SU-DHL-6 (cell line): ENCODE measurements at regions not wholly inside any gene's neighbourhood (a gene's known extent, or its start where the extent isn't known, plus 50 kb on each side); places are given as distances from the start of the nearest gene placed in this dataset.

Source experiments
- H2AFZ ChIP-seq: fragments of 200-600 bp; sonication (generic); 2 replicates; pipeline ENCODE4 v1.6.1; 2014; ENCODE audit warnings: low read depth, mild to moderate bottlenecking, moderate library complexity, mixed read lengths, antibody characterized with exemption, low read length; ENCODE audit not compliant: severe bottlenecking
- H3F3A ChIP-seq: fragments of 200-600 bp; shearing (Covaris generic); 2 replicates; pipeline ENCODE4 v1.6.0; 2016; ENCODE audit warnings: antibody characterized with exemption, mild to moderate bottlenecking; ENCODE audit not compliant: insufficient read depth
- H3K27ac ChIP-seq: fragments of 200-600 bp; sonication (generic); 2 replicates; pipeline ENCODE4 v1.5.1; 2016; ENCODE audit warnings: low read depth, mild to moderate bottlenecking, low read length, moderate library complexity, mixed read lengths
- H3K27me3 ChIP-seq: fragments of 200-600 bp; sonication (generic), shearing (Covaris generic); 2 replicates; pipeline ENCODE4 v1.6.0; 2014; ENCODE audit warnings: mild to moderate bottlenecking, low read length
- H3K36me3 ChIP-seq: fragments of 200-600 bp; sonication (generic); 2 replicates; pipeline ENCODE4 v1.6.1; 2014; ENCODE audit warnings: mild to moderate bottlenecking, low read length, mixed read lengths
- H3K4me2 ChIP-seq: fragments of 300-600, 200-600 bp; shearing (Covaris generic), sonication (generic); 2 replicates; pipeline ENCODE4 v1.6.0; 2014; ENCODE audit warnings: low read length, low read depth, mild to moderate bottlenecking; ENCODE audit not compliant: poor library complexity, severe bottlenecking
- H3K4me3 ChIP-seq: fragments of 200-600 bp; sonication (generic); 2 replicates; pipeline ENCODE4 v1.5.1; 2014; ENCODE audit warnings: antibody characterized with exemption, low read length, mild to moderate bottlenecking, mixed read lengths; ENCODE audit not compliant: insufficient read depth, poor library complexity, severe bottlenecking
- H3K79me2 ChIP-seq: fragments of 200-600 bp; sonication (generic); 2 replicates; pipeline ENCODE4 v1.6.1; 2014; ENCODE audit warnings: mild to moderate bottlenecking, low read length, moderate library complexity; ENCODE audit not compliant: insufficient read depth
- H3K9ac ChIP-seq: fragments of 200-600 bp; sonication (generic); 2 replicates; pipeline ENCODE4 v1.7.0; 2014; ENCODE audit warnings: mild to moderate bottlenecking, low read length
- H3K9me2 ChIP-seq: fragments of 200-600 bp; sonication (generic); replicated peaks from 2 replicates; pipeline ENCODE4 v1.6.1; 2014; ENCODE audit warnings: low read length; ENCODE audit not compliant: insufficient read depth
- H3K9me3 ChIP-seq: fragments of 200-600 bp; sonication (generic); 2 replicates; pipeline ENCODE4 v1.6.1; 2014; ENCODE audit warnings: low read length, mixed read lengths; ENCODE audit not compliant: insufficient read depth
- H4K20me1 ChIP-seq: fragments of 200-600 bp; sonication (generic); 2 replicates; pipeline ENCODE4 v1.6.1; 2014; ENCODE audit warnings: low read depth, mild to moderate bottlenecking, antibody characterized with exemption, low read length, moderate library complexity, mixed read lengths
- CTCF ChIP-seq: fragments of 200-600 bp; sonication (generic); IDR thresholded peaks from one replicate; pipeline ENCODE4 v1.5.1; 2017; ENCODE audit warnings: antibody characterized with exemption, mild to moderate bottlenecking, low read length, moderate library complexity; ENCODE audit not compliant: insufficient read depth, poor library complexity, severe bottlenecking
- EZH2phosphoT487 ChIP-seq: fragments of 200-600 bp; sonication (generic), shearing (Covaris generic); conservative IDR thresholded peaks from 2 replicates; pipeline ENCODE4 v1.6.1; 2018; ENCODE audit warnings: mild to moderate bottlenecking, antibody characterized with exemption, low read length, moderate library complexity, mixed read lengths

- Histone ChIP-seq H3K79me2 (no peaks in the 10 kb centered on the region), H3K27ac (no peak overlapping the region), H3K4me3 (no peak overlapping the region), H3F3A (no peaks in the 10 kb centered on the region), H2AFZ (no peak overlapping the region), H3K27me3 (no peaks in the 10 kb centered on the region), H3K9me3 (no peaks in the 10 kb centered on the region), H3K9ac (no peak overlapping the region), H3K4me2 (no peak overlapping the region), H3K9me2 (no peaks in the 10 kb centered on the region), H3K36me3 (no peaks in the 10 kb centered on the region), H4K20me1 (no peaks in the 10 kb centered on the region)
- TF ChIP-seq CTCF: no peak
Observed at GRCh38 chr4:126647756-126648397, 984.9 kb upstream of the INTU start.

- Histone ChIP-seq H4K20me1 (no peaks in the 10 kb centered on the region), H3K9me3 (no peaks in the 10 kb centered on the region), H3K9me2 (no peaks in the 10 kb centered on the region), H3K4me2 (no peak overlapping the region), H3K79me2 (no peaks in the 10 kb centered on the region), H3K4me3 (no peak overlapping the region), H3K9ac (no peak overlapping the region), H3K27me3 (no peaks in the 10 kb centered on the region), H3F3A (no peaks in the 10 kb centered on the region), H2AFZ (no peak overlapping the region), H3K36me3 (no peaks in the 10 kb centered on the region), H3K27ac (no peak overlapping the region)
- TF ChIP-seq EZH2phosphoT487: no peak
- no peak for TF ChIP-seq CTCF
Observed at GRCh38 chr4:126658411-126658810, 974.3 kb upstream of the INTU start.

- Histone ChIP-seq H3K4me3 (no peak overlapping the region), H3K9ac (no peak overlapping the region), H3K9me2 (no peaks in the 10 kb centered on the region), H3K36me3 (no peaks in the 10 kb centered on the region), H3K79me2 (no peaks in the 10 kb centered on the region), H4K20me1 (no peaks in the 10 kb centered on the region), H3K27ac (no peak overlapping the region), H3K4me2 (no peak overlapping the region), H3F3A (no peaks in the 10 kb centered on the region), H3K9me3 (no peaks in the 10 kb centered on the region), H2AFZ (no peak overlapping the region), H3K27me3 (no peaks in the 10 kb centered on the region)
- TF ChIP-seq CTCF (no peak), EZH2phosphoT487 (no peak)
Observed at GRCh38 chr4:126661194-126661593, 971.6 kb upstream of the INTU start.
